Stimulated activated naive CD4-positive, alpha-beta T cell (primary cell): ENCODE measurements at regions not wholly inside any gene's neighbourhood (a gene's known extent, or its start where the extent isn't known, plus 50 kb on each side); places are given as distances from the start of the nearest gene placed in this dataset.
"Not testable (repeated sequence)": the region's sequence is repeated elsewhere in the genome, so short reads cannot be mapped to it uniquely, and the experiment has no call there.

Experiments
- DNase-seq, 6 experiments: peaks; one replicate each; lab custom pipeline; 2025; lab: John Stamatoyannopoulos, UW

DNA sequence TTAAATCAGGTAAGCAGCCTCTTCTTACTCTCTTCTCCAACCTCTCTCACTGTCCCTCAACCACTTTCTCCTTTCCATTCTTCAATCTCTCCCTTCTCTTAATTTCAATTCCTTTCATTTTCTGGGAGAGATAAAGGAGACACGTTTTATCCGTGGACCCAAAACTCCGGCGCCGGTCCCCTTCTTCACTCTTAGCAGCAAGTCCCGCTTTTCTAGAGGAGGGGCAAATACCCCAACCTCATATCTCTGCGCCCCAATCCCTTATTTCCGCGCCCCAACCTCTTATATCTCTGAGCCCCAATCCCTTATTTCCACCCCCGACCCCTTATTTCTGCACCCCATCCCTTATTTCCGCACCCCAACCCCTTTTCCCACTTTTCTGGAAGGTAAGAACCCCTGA is 691.6 kb downstream of the EFNA5 start:
- not testable (repeated sequence) for DNase-seq

DNA sequence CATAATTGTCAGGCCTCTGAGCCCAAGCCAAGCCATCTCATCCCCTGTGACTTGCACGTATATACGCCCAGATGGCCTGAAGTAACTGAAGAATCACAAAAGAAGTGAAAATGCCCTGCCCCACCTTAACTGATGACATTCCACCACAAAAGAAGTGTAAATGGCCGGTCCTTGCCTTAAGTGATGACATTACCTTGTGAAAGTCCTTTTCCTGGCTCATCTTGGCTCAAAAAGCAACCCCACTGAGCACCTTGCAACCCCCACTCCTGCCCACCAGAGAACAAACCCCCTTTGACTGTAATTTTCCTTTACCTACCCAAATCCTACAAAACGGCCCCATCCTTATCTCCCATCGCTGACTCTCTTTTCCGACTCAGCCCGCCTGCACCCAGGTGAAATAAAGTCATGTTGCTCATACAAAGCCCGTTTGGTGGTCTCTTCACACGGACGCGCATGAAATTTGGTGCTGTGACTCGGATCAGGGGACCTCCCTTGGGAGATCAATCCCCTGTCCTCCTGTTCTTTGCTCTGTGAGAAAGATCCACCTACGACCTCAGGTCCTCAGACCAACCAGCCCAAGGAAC is 692.1 kb downstream of the EFNA5 start:
- not testable (repeated sequence) for DNase-seq

DNA sequence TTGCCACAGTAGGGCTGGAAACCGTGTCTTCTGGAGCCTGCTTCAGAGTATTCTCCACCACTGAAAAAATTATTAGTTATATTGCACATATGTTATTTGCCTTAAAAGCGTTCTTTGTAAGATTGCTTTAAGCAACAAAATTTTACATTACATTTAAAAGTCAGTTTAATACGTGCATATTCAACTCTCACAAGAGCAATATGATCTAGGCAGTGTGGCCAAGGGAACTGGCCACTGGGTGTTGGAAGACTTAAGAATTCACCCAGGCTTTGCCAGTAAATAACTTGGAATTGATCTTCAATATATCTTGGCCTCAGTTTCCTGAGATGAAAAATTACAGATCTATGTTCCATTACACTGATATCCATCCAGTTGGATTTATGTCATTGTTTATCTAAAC is 694.4 kb downstream of the EFNA5 start:
- no peak for DNase-seq

DNA sequence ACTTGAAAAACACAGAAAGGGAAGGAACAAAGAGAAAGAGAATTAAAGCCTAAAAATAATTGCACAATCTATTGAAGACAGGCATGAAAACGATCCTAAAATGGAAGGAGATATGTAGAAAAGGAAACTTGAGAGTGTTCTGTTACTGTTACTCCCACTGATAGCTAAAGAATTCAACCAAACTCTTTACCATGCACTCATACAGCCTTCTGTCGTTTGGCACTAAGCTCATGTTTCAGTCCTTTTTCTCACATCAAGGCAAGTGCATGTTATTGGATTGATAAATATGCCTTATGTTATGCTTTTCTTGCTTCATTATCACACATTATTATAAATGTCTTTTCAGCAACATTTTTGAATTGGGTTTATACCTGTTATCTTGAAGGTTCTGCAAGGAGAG is 696.5 kb downstream of the EFNA5 start:
- no peak for DNase-seq

DNA sequence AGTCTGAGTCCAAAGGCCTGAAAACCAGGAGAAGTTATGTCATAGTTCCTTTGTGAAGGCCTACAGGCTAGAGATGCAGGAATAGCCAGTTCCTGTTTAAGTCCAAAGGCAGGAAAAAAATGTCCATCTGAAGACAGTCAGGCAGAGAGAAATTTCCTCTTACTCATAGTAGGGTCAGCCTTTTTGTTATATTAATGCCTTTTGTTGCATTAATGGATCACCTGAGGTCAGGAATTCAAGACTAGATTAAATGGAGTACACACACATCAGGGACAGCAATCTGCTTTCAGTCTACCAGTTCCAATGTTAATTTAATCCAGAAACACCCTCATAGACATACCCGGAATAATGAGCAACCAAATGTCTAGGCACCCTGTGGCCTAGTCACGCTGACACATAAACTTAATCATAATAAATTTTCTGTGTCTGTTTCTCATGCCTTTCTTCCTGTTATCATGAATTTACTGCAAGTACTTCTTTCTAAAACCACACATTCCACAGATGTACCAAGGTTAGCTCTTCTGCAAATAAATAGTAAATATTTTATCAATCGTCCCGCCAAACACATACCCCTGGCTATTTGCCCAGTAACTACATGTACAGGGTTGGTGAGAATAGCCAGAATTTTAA is 703.9 kb downstream of the EFNA5 start:
- DNase-seq = no peak

DNA sequence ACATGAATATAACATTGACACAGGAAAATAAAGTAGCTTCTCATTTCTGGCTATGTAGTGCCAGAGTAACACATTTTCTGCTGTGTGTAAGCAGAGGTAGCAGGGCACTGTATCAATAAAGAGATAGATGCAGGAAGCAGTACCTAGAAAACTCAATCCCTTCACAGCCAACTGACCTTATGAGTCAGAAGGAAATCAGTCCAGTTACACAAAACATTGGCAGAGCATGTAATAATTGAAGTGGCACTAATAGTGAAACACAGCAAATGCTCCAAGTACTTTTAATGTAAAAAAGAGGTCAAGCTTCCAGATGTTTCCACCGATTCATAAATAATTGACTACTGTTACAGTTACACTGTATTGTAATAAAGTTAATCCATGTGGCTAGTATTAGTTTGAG is 706.6 kb downstream of the EFNA5 start:
- no peak for DNase-seq

DNA sequence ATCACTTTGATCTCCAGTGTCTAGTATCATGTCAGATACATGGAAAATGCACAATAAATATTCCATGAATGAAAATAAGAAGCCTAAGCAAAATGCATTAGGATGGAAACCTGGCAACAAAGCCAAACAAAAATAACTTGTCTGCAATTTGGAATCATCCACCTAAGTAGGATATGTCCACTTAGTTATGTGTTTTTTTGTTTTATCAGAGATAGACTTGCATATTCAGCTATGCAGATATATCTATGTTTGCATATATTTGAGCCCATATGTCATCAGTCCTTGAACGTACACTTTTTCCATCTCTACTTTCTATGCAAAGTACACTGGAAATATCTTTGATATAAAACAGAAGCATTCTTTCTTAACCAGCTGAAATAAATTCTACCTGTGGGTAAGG is 707.1 kb downstream of the EFNA5 start:
- DNase-seq = no peak

DNA sequence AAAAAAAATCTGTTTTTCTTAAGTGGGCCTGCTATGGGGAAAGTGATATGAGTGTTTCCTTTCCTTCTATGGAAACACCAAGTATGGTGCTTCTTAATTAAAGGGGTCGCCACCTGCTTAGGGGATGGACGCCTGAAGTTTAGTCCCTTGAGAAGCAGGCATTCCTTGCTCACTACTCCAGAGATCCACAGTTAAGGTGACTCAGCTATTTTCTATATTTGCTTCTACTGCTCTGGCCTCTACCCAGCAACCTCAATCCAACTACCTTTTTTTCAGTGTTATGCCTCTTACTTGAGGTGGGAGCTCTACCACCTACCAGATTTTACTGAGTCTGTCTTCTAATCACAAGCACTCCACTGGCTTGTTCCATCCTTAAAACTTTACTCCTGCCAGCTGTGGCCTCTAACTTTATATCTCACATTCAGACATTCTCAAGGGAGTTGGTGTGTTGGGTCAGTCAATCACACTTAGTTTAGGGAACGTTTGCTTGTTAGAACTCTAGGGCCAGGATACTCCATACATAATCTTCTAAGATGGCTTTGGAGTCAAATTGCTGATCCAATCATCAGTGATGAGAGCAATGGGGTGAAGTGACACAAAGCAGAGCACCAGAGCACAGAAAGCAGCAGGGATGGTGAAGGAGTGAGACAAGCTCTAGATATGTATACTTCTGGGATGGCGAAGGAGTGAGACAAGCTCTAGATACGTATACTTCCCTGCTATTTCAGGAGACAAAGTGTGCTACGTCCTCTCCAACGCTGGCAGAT is 708.1 kb downstream of the EFNA5 start:
- no peak for DNase-seq

DNA sequence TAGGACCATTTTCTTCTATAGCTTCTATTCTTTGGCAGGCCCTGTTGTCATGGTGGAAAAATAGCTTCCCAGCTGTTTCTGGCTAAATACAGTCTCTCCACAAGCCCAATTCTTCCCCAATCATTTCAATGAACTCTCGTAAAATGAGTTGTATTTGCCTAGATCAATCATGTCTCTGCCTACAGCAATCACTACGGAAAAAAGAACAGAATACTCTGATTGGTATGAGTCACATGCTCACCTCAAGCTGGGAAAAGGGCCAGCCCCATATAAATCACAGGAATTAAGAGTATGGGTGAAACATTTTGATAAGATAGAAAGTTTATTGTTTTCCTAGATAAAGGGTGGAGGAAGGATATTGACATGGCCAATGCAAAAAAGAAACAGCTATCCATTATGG is 711.4 kb downstream of the EFNA5 start:
- no peak for DNase-seq

DNA sequence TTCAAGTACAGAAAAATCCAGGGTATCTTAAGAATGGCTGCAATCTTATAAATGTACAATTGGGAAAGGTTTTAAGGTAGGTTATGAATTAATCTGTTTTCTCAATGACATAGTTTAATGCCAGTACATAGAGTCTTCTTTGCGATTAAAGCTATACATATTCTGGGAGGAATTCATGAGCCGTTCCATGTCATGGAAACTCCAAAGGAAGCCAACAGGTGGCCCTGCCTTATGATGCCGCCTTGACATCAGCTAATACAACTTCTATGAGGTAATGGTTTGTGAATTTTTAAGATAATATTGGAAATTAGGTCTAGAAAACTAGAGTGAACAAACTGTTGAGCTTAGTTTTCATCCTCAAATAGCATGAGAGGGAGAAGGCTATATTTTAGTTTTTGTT is 713.4 kb downstream of the EFNA5 start:
- DNase-seq = no peak

DNA sequence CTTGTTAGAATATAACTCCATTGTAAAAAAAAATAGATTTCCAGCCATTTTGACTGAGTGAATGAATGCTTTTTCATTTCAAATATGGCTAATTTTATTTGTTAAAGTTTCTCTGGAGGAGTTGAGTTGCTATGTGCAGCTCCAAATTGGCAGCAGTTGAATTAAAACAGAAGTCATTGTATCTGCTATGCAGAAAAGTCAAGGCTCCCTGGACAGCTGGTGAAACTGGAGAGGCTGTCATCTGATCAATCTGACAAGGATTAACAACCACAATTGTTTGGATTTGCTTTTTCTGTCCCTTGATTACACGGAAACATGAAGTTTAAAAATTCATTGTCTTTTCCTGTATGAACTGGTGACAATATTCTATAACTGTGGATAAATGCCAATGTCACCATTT is 713.9 kb downstream of the EFNA5 start:
- DNase-seq = no peak

DNA sequence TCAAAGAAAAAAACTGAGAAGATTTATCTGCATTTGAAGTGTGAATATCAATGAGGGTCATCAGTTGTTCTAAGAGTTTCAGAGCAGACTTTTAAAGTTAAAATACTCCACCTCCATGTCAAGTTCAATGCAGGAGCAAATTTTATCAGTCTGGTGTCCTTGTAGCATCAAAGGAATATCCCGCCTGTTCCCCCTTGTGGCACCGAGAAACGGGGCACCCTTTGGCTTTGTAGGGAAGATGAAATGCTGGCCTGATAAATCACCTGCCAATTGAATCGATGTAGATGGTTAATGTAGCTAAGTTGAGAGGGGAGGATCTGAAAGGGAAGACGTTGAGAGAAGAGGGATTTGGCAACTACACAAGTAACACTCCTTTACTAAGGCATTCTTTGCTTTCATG is 714.5 kb downstream of the EFNA5 start:
- no peak for DNase-seq

DNA sequence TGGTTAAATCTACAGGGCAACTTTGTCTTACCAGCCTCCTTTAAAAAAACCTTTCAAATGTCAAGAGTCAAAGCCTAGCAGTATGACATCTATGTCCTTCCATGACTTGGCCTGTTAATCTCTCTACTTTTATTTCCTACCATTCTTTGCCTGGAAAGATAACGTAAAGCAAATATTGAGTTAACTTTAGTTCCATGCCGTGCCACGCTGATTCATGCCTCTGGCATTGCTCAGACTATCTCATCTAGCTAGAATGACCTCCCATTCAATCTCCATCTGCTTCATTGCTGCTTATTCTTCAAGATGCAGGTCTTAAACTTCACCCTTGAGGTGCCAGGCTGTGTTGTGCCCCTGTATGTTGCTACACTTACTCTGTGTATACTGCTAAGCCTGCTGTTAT is 729.8 kb downstream of the EFNA5 start:
- DNase-seq = no peak

DNA sequence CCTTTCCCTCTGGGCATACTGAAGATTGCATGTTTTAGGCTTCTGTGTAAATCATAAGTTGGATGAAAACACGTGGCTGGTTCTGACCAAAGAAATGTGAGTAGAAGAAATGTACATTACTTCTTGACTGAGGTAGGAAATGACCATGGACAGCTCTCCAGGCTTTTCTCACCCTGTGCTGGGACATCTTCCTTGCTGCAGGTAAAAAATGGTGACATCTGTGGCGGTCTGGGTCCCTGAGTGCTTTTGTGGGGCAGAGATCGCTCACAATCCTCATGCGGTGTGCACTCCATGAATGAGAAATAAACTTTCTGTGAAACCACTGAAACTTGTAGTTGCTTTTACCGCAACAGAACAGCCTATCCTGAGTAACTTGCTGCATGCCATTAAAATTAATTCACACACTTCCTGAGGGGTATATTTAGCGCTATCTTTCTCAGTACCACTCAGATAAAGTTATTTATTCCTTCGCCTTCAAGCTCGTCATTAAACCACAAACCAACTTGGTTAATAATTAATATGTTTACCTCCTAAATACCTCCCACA is 730.4 kb downstream of the EFNA5 start:
- no peak for DNase-seq

DNA sequence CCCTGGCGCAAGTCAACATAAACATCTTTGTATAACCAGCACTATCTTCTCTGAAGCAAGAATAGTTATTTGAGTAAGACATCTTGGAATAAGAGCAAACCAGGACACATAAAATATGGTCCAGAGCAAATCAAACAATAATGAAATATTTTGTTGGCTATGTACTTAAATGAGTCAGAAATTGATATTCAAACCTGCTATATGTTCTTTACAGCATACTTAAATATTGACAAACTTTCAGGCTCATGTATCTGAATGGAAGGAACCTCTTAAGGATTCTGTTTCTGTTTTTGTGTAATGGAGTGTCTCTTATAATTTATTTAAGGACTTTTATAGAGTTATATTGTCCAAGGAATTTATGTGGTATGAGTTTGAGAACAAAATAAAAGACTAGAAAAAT is 747.3 kb downstream of the EFNA5 start:
- DNase-seq = no peak

DNA sequence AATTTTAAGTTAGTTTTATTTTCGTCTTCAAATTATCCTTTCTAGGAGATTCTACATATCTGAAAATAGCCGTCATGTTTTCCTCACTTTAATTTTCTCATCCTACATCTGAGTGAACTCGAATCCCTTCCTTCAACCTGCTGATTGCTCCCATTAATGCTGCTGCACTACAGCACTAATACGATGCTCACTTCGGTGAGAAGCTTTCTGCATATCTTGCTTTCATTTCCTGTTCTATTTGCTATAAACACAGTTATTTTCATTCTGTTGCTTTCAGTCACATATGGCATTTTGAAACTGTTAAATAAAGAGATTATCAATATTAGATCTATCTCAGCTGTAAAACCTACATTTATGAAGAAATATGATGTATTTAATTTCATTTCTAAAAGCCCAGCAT is 749.2 kb downstream of the EFNA5 start:
- DNase-seq = no peak

DNA sequence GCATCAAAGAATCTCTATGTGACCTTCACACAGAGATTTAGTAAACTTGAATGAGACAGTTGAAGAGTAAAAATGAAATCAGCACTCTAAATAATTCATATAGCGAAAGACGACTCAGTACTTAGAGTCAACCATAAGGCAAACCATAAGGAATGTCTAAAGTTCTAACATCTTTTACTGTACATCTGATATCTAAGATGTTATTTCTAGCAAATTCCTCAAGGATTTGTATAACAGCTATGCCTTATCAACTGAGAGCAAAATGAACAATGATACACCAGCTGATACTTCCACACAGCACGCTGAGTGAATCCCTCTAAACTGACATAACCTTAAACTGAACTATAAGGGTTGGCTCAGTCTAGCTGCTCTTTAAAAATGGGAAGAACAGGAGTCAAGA is 760.3 kb downstream of the EFNA5 start:
- no peak for DNase-seq

DNA sequence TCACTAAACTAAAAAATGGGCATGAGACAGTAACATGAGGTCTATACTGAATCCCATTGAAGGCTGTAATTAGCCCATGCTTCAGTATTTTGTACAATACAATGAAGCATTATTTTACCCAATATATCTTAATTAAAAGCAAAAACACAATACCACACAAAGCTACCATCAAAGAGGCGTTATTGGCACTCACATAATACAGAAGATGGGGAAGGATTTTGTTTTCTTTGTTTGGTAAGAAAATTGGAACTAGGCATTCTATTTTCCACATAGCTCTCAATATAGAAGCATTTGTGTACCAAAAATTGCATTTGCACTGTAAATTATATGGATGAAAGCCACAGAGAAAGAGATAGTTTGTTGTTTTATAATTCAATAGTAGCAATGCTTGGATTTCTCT is 761.0 kb downstream of the EFNA5 start:
- DNase-seq = no peak

DNA sequence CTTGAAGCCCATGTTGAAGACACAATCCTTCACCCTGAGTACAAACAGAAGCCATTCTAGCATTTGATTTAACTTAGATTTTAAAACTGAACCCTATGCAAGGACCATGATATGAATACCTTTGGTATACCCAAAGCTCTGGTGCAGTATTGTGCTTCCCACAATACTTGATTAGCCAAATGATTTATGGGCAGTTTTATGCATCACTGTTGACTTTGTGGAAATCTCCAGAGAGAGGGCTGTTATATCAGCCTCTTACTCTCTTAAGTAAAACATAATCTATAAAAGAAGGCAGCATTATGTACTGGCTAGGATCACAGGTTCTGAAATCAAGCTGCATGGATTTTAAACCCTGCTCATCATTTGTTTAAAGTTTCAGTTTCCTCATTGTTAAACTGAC is 762.8 kb downstream of the EFNA5 start:
- no peak for DNase-seq

DNA sequence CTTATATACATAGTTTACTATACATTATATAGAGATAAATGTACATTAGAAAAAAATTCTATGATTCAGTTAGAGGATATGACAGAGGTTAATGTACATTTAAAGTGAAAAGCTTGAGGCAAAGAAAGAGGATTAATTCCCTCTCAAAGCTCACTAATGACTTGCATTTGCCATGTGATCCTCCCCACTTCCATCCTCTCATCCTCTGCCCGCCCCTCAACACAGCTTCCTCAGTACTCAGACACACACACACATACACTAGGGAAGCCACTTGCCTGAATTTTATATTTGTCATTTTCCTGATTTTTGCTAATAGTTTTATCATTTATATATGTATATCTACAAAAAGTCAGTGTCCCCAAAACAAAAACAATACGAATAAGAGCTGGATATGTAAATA is 764.5 kb downstream of the EFNA5 start:
- DNase-seq = no peak

DNA sequence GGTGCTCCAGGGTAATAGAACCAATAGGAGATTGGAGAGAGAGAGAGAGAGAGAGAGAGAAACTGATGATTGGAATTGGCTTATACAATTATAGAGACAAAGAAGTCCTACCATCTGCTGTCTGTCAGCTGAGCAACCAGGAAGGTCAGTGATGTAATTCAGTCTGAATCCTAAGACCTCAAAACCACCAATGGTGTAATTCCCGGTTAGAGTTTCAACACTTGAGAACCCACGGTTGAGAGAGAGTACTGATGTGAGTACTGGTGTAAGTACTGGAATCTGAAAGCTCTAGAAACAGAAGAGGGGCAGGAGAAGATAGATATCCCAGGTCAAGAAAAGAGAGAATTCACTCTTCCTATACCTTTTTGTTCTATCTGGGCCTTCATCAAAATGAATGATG is 775.8 kb downstream of the EFNA5 start:
- no peak for DNase-seq

DNA sequence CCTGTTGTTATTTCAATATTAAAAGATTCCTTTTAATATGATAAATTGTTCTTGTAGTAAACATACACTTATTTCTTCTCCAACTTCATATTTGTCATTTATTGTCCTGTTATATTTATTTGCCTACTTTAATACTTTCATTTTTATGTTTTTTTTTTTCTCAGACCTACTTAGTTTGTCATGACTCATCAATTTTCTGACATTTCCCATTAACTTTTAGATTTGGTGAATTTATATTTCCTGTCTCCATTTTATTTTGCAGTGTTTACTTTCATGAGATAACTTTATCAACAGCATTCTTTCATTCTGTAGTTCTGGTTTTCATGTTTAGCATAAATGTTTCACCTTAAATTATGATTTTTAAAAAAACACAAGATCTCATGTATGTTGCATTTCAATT is 788.7 kb downstream of the EFNA5 start:
- DNase-seq = no peak

DNA sequence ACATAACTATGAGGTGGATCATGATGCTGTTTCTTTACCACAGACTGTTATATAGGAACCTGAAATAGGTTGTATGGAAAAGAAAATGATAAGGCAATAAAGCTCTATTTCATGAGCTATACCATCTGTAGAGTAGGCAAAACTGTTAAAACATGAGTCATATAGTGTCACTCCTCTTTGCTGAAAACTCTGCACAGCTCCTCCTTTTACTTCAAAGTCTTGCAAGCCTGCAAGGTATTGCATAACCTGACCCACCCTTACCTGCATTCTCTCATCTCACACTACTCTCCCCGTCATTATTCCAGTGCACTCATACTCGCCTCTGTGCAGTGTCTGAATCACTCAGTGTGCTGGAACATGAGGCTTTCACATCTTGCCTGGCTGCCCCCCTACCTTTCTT is 790.1 kb downstream of the EFNA5 start:
- DNase-seq = no peak
